A172 (cell line): ENCODE measurements at regions not wholly inside any gene's neighbourhood (a gene's known extent, or its start where the extent isn't known, plus 50 kb on each side); places are given as distances from the start of the nearest gene placed in this dataset.

Experiments
- DNase-seq: peaks from one replicate; pipeline ENCODE4 v3.0.0-alpha.2; 2015; ENCODE audit warnings: low spot score

DNA sequence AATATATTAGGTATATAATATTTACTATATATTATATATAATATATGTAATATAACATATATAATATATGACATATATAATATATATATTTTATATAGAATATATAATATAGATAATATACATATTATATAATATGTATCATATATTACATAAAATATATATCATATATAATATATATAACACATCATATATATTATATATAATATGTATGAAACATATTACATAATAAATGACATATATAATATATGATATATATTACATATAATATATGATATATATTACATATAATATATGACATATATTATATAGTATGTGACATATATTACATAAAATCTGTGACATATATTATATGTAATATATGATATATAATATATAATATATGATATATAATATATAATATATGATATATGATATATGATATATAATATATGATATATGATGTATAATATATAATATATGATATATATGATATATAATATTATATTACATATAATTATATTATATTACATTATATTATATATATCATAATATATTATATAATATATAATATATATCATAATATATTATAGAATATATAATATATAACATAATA, 119.5 kb upstream of the RIMBP3 start:
- DNase-seq = no peak

DNA sequence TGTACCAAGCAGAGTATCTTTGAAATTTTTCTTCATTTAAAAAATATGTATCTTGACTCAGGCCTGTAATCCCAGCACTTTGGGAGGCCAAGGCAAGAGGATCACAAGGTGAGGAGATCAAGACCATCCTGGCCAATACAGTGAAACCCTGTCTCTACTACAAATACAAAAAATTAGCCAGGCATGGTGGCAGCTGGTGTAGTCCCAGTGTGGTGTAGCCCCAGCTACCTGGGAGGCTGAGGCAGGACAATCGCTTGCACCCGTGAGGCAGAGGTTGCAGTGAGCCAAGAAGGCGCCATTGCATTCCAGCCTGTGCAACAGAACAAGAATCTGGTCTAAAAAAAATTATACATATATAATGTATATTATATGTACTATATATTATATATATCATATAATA, 118.7 kb upstream of the RIMBP3 start:
- DNase-seq = peak; percentile 84
